GM21528 (cell line): ENCODE measurements at regions not wholly inside any gene's neighbourhood (a gene's known extent, or its start where the extent isn't known, plus 50 kb on each side); places are given as distances from the start of the nearest gene placed in this dataset.

Experiments
- ATAC-seq: cut with Tn5 transposase; IDR thresholded peaks from one replicate; pipeline ENCODE4 v1.9.1; 2021; ENCODE audit warnings: mild to moderate bottlenecking, moderate library complexity; ENCODE audit not compliant: unreplicated experiment, low FRiP score

GRCh38 chr21:28758042-28758882 lies 234.4 kb downstream of the LTN1 start:
- no peak for ATAC-seq

- ATAC-seq: no peak
These were observed 237.8 kb downstream of the LTN1 start for GRCh38 chr21:28754862-28755261.

GRCh38 chr21:28754127-28754611 lies 238.5 kb downstream of the LTN1 start:
- ATAC-seq: no peak

GRCh38 chr21:28752131-28752530 lies 240.5 kb downstream of the LTN1 start:
- no peak for ATAC-seq

- ATAC-seq: no peak
These were observed 241.5 kb downstream of the LTN1 start for GRCh38 chr21:28751176-28751575.

GRCh38 chr21:28750565-28750964 lies 242.1 kb downstream of the LTN1 start:
- ATAC-seq: no peak

- ATAC-seq: no peak
These were observed 243.1 kb downstream of the LTN1 start for GRCh38 chr21:28749536-28749935.

- no peak for ATAC-seq
These were observed 245.2 kb downstream of the LTN1 start for GRCh38 chr21:28747464-28747863.

- ATAC-seq: no peak
These were observed 246.5 kb downstream of the LTN1 start for GRCh38 chr21:28746166-28746565.

GRCh38 chr21:28745131-28746016 lies 247.3 kb downstream of the LTN1 start:
- peak; percentile 95 for ATAC-seq

- no peak for ATAC-seq
These were observed 249.0 kb downstream of the LTN1 start for GRCh38 chr21:28743723-28744122.

- ATAC-seq: no peak
These were observed 250.2 kb downstream of the LTN1 start for GRCh38 chr21:28742527-28742926.

GRCh38 chr21:28740125-28740524 lies 252.6 kb downstream of the LTN1 start:
- no peak for ATAC-seq

GRCh38 chr21:28738882-28739281 lies 253.8 kb downstream of the LTN1 start:
- ATAC-seq: no peak

- ATAC-seq: no peak
These were observed 254.3 kb downstream of the LTN1 start for GRCh38 chr21:28738420-28738704.

GRCh38 chr21:28737674-28738419 lies 254.8 kb downstream of the LTN1 start:
- ATAC-seq: no peak

- ATAC-seq: no peak
These were observed 258.0 kb downstream of the LTN1 start for GRCh38 chr21:28734522-28735175.

- no peak for ATAC-seq
These were observed 260.9 kb downstream of the LTN1 start for GRCh38 chr21:28731700-28732321.

GRCh38 chr21:28729887-28730286 lies 262.8 kb downstream of the LTN1 start:
- no peak for ATAC-seq

GRCh38 chr21:28727809-28728208 lies 264.9 kb downstream of the LTN1 start:
- no peak for ATAC-seq
